ENCODE measurements at regions not wholly inside any gene's neighbourhood (a gene's known extent, or its start where the extent isn't known, plus 50 kb on each side); places are given as distances from the start of the nearest gene placed in this dataset.

DNA sequence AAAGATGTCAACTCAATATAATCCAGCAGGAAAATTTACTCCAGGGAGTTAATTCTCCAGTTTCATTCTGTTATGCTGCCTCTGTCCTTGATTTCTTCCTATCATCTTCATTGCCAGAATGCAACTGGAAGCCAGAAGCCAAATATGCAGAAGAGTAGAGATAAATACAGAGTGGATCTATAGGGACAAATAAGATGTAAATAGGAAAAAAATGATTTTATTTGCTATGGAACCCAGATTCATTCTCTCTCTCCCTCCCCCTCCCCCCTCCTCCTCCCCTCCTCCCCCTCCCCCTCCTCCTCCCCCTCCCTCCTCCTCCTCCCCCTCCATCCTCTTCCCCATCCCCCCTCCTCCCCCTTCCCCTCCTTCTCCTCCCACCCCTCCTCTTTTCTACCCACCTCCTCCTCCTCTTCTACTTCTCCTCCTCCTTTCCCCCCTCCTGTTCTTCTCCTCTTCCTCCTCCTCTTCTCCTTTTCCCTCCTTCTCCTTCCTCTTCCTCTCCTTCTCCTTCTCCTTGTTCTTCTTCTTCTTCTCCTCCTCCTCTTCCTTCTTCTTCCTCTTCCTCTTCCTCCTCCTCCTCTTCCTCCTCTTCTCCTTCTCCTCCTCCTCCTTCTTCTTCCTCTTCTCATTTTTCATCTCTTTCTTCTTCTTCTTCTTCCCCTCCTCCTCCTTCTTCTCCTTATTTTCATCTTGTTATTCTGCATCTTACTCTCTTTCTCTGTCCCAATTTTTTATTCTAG, 306.4 kb downstream of the NUF2 start:
- TF ChIP-seq, protein P1, sequence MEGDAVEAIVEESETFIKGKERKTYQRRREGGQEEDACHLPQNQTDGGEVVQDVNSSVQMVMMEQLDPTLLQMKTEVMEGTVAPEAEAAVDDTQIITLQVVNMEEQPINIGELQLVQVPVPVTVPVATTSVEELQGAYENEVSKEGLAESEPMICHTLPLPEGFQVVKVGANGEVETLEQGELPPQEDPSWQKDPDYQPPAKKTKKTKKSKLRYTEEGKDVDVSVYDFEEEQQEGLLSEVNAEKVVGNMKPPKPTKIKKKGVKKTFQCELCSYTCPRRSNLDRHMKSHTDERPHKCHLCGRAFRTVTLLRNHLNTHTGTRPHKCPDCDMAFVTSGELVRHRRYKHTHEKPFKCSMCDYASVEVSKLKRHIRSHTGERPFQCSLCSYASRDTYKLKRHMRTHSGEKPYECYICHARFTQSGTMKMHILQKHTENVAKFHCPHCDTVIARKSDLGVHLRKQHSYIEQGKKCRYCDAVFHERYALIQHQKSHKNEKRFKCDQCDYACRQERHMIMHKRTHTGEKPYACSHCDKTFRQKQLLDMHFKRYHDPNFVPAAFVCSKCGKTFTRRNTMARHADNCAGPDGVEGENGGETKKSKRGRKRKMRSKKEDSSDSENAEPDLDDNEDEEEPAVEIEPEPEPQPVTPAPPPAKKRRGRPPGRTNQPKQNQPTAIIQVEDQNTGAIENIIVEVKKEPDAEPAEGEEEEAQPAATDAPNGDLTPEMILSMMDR (IDR thresholded peaks at IDR 0.05; ENCODE audit: extremely low read depth in 1 of 2, insufficient read depth in 1 of 2, low read depth in 1 of 2, low read length in 2 of 2): no peak
- no peak for TF ChIP-seq POLR2AphosphoS5 (IDR thresholded peaks at IDR 0.05; ENCODE audit: insufficient read depth, low read depth, low read length)
